Fibroblast of lung (primary cell): ENCODE measurements at regions not wholly inside any gene's neighbourhood (a gene's known extent, or its start where the extent isn't known, plus 50 kb on each side); places are given as distances from the start of the nearest gene placed in this dataset.

ENCODE experiments used
- CTCF ChIP-seq, 2 donors: IDR thresholded peaks in 1 of 2; conservative IDR thresholded peaks in 1 of 2; 1 replicate in 1 of 2; 2 replicates in 1 of 2; pipeline ENCODE4 v1.5.1; 2011 to 2012; ENCODE audit warnings: low read length in 2 of 2, control low read depth in 1 of 2, inconsistent platforms in 1 of 2, low read depth in 1 of 2, mild to moderate bottlenecking in 1 of 2
- EZH2 ChIP-seq: IDR thresholded peaks from 2 replicates; pipeline ENCODE4 v1.5.1; 2012; ENCODE audit warnings: low read length, control low read depth, mild to moderate bottlenecking; ENCODE audit errors: missing control alignments

GRCh38 chr1:47587891-47588582 is 150.2 kb downstream of the FOXD2 start:
- TF ChIP-seq CTCF (conservative IDR thresholded peaks at IDR 0.05 in 1 of 2, IDR thresholded peaks at IDR 0.05 in 1 of 2; ENCODE audit: low read depth in 1 of 2, low read length in 2 of 2) (no peak), EZH2 (no peak)
